ENCODE measurements at regions not wholly inside any gene's neighbourhood (a gene's known extent, or its start where the extent isn't known, plus 50 kb on each side); places are given as distances from the start of the nearest gene placed in this dataset.

- no peak overlapping the region for H3K4me3 ChIP-seq (ENCODE audit: control insufficient read depth, low read depth, low read length)
- no peak for DNase-seq (ENCODE audit: low read depth)
- no peak for TF ChIP-seq CTCF (conservative IDR thresholded peaks at IDR 0.05; ENCODE audit: control insufficient read depth, insufficient read depth, low read depth, low read length)
Observed at GRCh38 chr3:116877968-116878367, 168.4 kb downstream of the TUSC7 start.

- H3K4me3 ChIP-seq (ENCODE audit: control insufficient read depth, low read depth, low read length) = no peak overlapping the region
- no peak for DNase-seq (ENCODE audit: low read depth)
- no peak for TF ChIP-seq CTCF (conservative IDR thresholded peaks at IDR 0.05; ENCODE audit: control insufficient read depth, insufficient read depth, low read depth, low read length)
Observed at GRCh38 chr3:116886202-116886893, 176.8 kb downstream of the TUSC7 start.

GRCh38 chr3:116896116-116896515 lies 186.5 kb downstream of the TUSC7 start:
- no peak overlapping the region for H3K4me3 ChIP-seq (ENCODE audit: control insufficient read depth, low read depth, low read length)
- TF ChIP-seq CTCF (conservative IDR thresholded peaks at IDR 0.05; ENCODE audit: control insufficient read depth, insufficient read depth, low read depth, low read length) = no peak
- DNase-seq (ENCODE audit: low read depth) = no peak

GRCh38 chr3:116897382-116897781 lies 187.8 kb downstream of the TUSC7 start:
- TF ChIP-seq CTCF (conservative IDR thresholded peaks at IDR 0.05; ENCODE audit: control insufficient read depth, insufficient read depth, low read depth, low read length) = no peak
- peak; percentile 4 for DNase-seq (ENCODE audit: low read depth)
- H3K4me3 ChIP-seq (ENCODE audit: control insufficient read depth, low read depth, low read length) = no peak overlapping the region

- no peak overlapping the region for H3K4me3 ChIP-seq (ENCODE audit: control insufficient read depth, low read depth, low read length)
- no peak for DNase-seq (ENCODE audit: low read depth)
- no peak for TF ChIP-seq CTCF (conservative IDR thresholded peaks at IDR 0.05; ENCODE audit: control insufficient read depth, insufficient read depth, low read depth, low read length)
Observed at GRCh38 chr3:116899253-116899652, 189.7 kb downstream of the TUSC7 start.

GRCh38 chr3:116905334-116905733 lies 195.8 kb downstream of the TUSC7 start:
- no peak overlapping the region for H3K4me3 ChIP-seq (ENCODE audit: control insufficient read depth, low read depth, low read length)
- DNase-seq (ENCODE audit: low read depth) = no peak
- no peak for TF ChIP-seq CTCF (conservative IDR thresholded peaks at IDR 0.05; ENCODE audit: control insufficient read depth, insufficient read depth, low read depth, low read length)

GRCh38 chr3:116905794-116906193 lies 196.2 kb downstream of the TUSC7 start:
- TF ChIP-seq CTCF (conservative IDR thresholded peaks at IDR 0.05; ENCODE audit: control insufficient read depth, insufficient read depth, low read depth, low read length) = no peak
- H3K4me3 ChIP-seq (ENCODE audit: control insufficient read depth, low read depth, low read length) = no peak overlapping the region
- peak; percentile 20 for DNase-seq (ENCODE audit: low read depth)

Data from fibroblast of mammary gland (primary cell).